ENCODE measurements at regions not wholly inside any gene's neighbourhood (a gene's known extent, or its start where the extent isn't known, plus 50 kb on each side); places are given as distances from the start of the nearest gene placed in this dataset.

DNA sequence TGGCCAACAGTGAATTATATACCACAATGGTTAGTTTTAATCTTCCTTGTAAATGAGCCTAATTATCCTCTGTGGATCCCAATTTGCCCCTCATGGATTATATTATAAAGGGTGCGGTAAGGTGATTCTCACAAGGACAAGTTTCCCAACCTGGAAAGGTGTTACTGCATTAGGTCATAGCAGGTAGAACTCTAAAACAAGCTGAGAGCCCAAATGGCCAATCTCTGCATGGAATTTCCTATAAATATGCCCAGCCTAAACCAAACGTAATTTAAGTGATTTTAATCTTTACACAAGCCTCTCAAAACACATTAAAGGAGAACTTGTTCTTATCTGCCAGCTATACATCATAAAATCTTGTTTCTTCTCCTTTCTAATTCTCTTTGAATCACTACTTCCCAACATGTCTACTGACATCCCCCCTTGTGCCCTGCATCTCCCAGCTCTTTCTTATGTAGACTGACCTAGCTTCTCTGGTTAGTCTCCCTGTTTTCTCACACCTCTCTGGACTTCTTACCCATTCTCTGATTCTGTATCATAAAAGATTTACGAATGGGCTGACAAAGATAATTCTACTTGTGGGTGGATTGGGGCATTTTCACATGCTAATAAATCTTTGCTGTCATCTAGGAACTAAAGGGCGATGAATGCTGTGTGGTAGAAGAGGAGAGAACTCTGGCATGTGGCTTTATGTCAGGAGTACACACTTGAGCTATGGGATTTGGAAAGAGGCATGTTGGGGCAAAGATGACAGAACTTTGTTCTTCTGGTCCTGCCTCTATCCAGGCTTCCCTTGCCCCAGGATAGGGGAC lies 94.3 kb upstream of the PGRMC2 start:
- TF ChIP-seq, protein P1, sequence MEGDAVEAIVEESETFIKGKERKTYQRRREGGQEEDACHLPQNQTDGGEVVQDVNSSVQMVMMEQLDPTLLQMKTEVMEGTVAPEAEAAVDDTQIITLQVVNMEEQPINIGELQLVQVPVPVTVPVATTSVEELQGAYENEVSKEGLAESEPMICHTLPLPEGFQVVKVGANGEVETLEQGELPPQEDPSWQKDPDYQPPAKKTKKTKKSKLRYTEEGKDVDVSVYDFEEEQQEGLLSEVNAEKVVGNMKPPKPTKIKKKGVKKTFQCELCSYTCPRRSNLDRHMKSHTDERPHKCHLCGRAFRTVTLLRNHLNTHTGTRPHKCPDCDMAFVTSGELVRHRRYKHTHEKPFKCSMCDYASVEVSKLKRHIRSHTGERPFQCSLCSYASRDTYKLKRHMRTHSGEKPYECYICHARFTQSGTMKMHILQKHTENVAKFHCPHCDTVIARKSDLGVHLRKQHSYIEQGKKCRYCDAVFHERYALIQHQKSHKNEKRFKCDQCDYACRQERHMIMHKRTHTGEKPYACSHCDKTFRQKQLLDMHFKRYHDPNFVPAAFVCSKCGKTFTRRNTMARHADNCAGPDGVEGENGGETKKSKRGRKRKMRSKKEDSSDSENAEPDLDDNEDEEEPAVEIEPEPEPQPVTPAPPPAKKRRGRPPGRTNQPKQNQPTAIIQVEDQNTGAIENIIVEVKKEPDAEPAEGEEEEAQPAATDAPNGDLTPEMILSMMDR (IDR thresholded peaks at IDR 0.05): no peak
- TF ChIP-seq POLR2A (IDR thresholded peaks at IDR 0.05): no peak

All from esophagus squamous epithelium (tissue), 4 donors.